Fibroblast of skin of left quadriceps (primary cell): ENCODE measurements at regions not wholly inside any gene's neighbourhood (a gene's known extent, or its start where the extent isn't known, plus 50 kb on each side); places are given as distances from the start of the nearest gene placed in this dataset.

Experiments used
- DNase-seq, 2 experiments: peaks; one replicate each; pipeline ENCODE4 v3.0.0-alpha.2; 2013; ENCODE audit warnings: low read depth in 2 of 2

- DNase-seq: no peak
These were observed 71.8 kb downstream of the FUNDC1 start for GRCh38 chrX:44470816-44471215.

DNA sequence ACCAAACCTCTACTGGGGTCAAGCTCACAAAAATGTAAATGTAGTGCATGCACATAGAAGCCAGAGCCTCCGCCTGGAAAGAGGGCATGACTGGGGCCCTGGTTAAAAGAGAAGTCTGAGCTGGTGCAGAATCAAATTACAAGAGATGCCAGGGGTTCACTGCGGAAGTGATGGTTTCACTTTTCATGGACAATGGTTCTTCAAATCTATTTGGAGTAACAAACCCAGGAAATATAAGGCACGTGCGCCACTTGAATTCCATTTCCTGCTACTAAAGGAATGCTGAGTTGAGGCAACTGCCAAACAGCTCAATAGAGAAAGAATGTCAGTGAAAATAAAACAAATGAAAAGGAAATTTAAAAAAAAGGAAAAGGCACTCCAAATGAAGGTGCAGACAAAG is 79.8 kb downstream of the FUNDC1 start:
- DNase-seq: no peak

DNA sequence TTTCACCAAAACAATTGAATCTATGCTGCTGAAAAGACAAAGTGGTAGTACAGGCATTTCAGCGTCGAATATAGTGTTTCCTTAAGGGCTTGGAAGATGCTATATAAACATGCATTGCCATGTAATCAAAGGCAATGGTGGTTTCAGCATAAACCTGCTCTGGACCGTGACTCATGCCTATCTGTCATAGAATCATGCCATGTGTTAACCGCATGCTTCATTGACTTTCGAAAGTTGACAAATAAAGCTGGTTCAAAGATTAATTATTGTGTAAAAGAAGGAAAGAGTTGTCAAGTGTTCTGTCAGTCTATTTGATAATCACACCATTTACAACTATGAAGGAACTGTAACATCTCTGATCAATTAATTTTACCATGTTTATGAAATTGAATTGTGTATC is 83.2 kb downstream of the FUNDC1 start:
- DNase-seq: no peak

DNA sequence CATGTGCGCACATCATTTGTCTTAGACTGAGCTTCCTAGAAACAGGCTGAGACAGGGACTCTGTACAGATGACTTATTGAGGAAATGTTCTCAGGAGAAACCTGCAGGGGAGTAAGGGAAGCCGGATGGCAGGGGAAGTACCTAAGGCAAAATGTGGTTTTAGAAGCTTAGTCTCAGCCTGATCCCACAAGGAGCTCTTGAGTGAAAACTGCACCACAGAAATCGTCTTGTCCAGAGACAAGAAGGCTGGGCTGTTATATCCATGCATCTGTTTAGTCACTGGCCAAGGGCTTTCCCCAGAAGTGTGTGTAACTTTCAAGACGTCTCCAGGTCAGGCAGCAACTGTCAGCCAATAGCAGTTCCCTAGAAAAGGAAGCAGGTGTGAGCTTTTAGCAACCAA is 86.0 kb downstream of the FUNDC1 start:
- no peak for DNase-seq

- no peak for DNase-seq
These were observed 91.6 kb downstream of the FUNDC1 start for GRCh38 chrX:44451056-44451455.

GRCh38 chrX:44447214-44447613 is 95.4 kb downstream of the FUNDC1 start:
- DNase-seq: no peak

DNA sequence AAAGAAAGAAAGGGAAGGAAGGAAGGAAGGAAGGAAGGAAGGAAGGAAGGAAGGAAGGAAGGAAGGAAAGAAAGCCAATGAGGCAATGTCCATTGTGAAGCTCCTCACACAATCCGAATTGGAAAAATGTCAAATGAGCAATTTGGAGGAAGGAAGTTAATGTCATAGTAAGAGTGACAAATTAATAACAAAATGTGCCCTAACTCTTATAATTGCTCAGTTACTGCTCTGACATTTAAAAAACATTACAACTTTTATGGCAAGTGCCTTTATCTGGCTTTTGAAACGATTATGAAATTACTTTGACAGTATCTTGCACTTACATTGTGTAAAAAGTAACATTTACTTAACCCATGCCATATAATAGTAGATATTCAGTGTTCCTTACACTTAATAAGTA is 96.5 kb upstream of the EFHC2 start:
- DNase-seq: no peak

DNA sequence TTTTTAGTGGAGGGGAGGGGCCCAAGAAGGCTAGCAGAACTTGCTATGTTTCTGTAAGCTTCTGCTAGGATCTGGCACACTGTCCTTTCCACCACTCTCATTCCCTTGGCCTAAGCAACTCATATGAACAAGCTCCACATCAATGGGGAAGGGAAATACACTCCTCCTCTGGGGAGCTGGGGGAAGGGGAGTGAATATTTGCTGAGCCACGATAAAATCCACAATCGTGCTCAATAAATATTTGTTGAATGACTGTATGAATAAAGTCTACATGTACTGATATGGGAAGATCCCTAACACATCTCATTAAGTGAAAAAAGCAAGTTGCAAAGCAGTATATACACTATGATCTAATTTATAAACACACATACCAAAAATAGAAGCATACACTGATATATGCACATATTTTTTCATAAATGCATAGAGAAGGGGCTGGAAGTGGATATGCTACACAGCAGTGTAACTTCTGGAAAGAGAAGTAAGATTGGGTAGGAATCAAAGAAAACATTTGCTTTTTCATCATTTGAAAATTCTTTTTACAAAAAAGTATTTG is 95.8 kb upstream of the EFHC2 start:
- no peak for DNase-seq

DNA sequence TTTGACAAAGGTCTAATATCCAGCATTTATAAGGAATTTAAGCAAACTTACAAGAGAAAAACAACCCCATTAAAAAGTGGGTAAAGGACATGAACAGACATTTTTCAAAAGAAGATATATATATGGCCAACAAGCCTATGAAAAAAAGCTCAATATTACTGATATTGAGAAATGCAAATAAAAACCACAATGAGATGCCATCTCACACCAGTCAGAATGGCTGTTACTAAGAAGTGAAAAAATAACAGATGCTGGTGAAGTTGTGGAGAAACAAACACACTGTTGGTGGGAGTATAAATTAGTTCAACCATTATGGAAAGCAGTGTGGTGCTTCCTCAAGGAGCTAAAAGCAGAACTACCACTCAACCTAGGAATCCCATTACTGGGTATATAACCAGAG is 91.6 kb upstream of the EFHC2 start:
- DNase-seq: no peak

- DNase-seq: no peak
These were observed 90.1 kb upstream of the EFHC2 start for GRCh38 chrX:44433556-44433955.

GRCh38 chrX:44432641-44433040 is 89.2 kb upstream of the EFHC2 start:
- peak; percentile 4 to 13 for DNase-seq

DNA sequence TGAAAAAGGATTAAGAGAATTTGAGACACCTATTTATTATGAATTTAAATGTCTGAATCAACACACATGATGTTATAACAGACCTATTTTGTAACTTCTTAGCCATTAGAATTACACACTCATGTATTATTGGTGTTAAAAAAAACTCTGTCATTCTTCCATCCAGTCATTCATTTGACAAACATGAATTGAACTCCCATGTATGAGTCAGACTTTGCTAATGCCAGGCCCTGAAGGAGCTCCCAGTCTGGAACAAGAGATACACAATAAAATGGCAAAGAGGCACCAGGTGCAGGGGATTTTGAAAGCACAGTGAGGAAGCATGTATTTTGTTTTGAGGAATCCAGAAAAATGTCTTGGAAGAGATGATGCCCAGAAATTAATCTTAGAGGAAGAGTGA is 87.7 kb upstream of the EFHC2 start:
- DNase-seq: no peak

DNA sequence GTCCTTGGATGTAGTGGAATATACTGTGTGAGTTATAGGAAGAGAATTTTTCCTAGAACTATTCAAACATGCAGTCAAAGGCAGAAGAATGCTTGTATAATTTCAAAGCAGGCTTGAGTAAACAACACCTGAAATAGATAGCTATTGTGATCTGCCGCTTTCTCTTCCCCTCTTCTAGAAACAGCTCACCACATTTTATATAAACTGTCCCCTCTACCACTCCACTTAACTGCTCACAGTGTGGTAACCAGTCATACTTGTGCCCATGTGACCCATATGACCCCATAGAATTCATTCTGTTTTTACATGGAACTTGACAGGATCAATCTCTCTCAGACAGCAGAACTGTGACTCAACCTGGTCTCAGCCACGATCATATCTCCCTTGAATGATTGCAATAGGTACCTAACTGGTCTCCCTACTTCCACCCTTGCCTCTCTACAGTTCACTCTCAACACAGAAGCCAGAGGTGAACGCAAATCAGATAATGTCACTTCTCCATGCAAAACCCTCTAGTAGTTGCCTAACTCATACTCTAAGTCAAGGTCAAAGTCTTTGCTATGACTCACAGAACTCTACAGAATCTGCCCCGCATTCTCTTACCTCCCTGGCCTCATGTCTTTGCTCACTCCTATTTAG is 85.6 kb upstream of the EFHC2 start:
- DNase-seq: no peak

GRCh38 chrX:44422631-44423030 is 79.2 kb upstream of the EFHC2 start:
- no peak for DNase-seq

GRCh38 chrX:44415639-44416386 is 72.3 kb upstream of the EFHC2 start:
- no peak for DNase-seq

GRCh38 chrX:44401151-44401550 is 57.7 kb upstream of the EFHC2 start:
- no peak for DNase-seq

- peak; percentile 63 to 67 for DNase-seq
These were observed 57.1 kb upstream of the EFHC2 start for GRCh38 chrX:44400588-44400987.

- no peak for DNase-seq
These were observed 56.7 kb upstream of the EFHC2 start for GRCh38 chrX:44400161-44400560.
